Tibial nerve (tissue), 4 donors: ENCODE measurements at regions not wholly inside any gene's neighbourhood (a gene's known extent, or its start where the extent isn't known, plus 50 kb on each side); places are given as distances from the start of the nearest gene placed in this dataset.

ENCODE experiments used
- DNase-seq, 2 donors: peaks; one replicate each; pipeline ENCODE4 v3.0.0-alpha.2; 2019; ENCODE audit warnings: low spot score in 2 of 2
- H3K27ac ChIP-seq, 4 donors: fragments of 200-600 bp; sonication (generic) in 3 of 4; one replicate each; pipeline ENCODE4 v1.5.1; 2017 to 2019; ENCODE audit warnings: mild to moderate bottlenecking in 1 of 4
- H3K27me3 ChIP-seq, 2 donors: fragments of 200-600 bp; sonication (generic) in 1 of 2; one replicate each; pipeline versions ENCODE4 v1.5.1 to v1.6.0; 2017 to 2019
- H3K36me3 ChIP-seq, 3 donors: fragments of 200-600 bp; sonication (generic); one replicate each; pipeline ENCODE4 v1.5.1; 2018 to 2019
- H3K4me1 ChIP-seq, 4 donors: fragments of 200-600 bp; sonication (generic) in 3 of 4; one replicate each; pipeline ENCODE4 v1.5.1; 2017 to 2019
- H3K4me3 ChIP-seq, 4 donors: fragments of 200-600 bp; sonication (generic) in 3 of 4; one replicate each; pipeline ENCODE4 v1.5.1; 2017 to 2019; ENCODE audit warnings: mild to moderate bottlenecking in 1 of 4, moderate library complexity in 1 of 4
- H3K9me3 ChIP-seq, 4 donors: fragments of 200-600 bp; sonication (generic) in 3 of 4; one replicate each; pipeline ENCODE4 v1.5.1; 2017 to 2019
- EP300 ChIP-seq, 2 donors: sonication (generic); formaldehyde crosslinking; IDR thresholded peaks; one replicate each; pipeline ENCODE4 v1.6.1; 2017; ENCODE audit warnings: antibody characterized with exemption in 2 of 2, mild to moderate bottlenecking in 1 of 2
- POLR2A ChIP-seq, 2 donors: fragments of 450-650 bp; IDR thresholded peaks; one replicate each; pipeline ENCODE4 v1.6.1; 2017; ENCODE audit warnings: antibody characterized with exemption in 2 of 2, mild to moderate bottlenecking in 2 of 2, moderate library complexity in 2 of 2
- WGBS, 2 donors: methylation state at CpG; one replicate each; pipeline ENCODE4 v1.1.5; 2018; 5-methylcytosine and 5-hydroxymethylcytosine counted together
- TF ChIP-seq, protein P1 (sequence below), 5 experiments: fragments of 200-600 bp in 3 of 5; fragments of 450-650 bp in 2 of 5; sonication (generic) in 3 of 5; IDR thresholded peaks; one replicate each; pipeline ENCODE4 v1.5.1; 2016 to 2019; ENCODE audit warnings: antibody characterized with exemption in 5 of 5, mild to moderate bottlenecking in 3 of 5, moderate library complexity in 2 of 5

DNA sequence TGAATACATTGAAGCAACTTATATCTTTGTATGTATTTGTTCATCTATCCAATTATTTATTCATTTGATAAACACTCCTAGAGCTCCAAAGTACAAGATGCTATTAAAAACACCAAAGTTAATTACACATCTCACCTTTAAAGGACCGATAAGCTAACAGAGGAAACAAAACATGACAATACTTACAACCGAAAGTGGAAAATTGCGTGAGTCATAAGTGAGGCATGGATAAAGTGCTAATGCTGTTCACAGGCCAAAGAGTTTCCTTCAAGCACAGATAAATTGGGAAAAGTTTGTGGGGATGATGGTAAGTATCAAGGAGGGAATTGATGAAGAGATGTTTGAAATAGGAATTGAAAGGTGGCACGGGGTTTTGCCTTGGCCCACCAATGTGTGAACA is 172.8 kb upstream of the KITLG start:
- Histone ChIP-seq H3K9me3 (no peaks in the 10 kb centered on the region), H3K27ac (no peak overlapping the region), H3K36me3 (no peaks in the 10 kb centered on the region), H3K27me3 (no peaks in the 10 kb centered on the region), H3K4me3 (no peak overlapping the region), H3K4me1 (peaks cover 0 to 4% (median 0%) of the 10 kb centered on the region in 4 donors)
- 78 to 80% methylated on average over 4 of the region's 4 CpGs for WGBS, 2 donors
- DNase-seq = no peak
- TF ChIP-seq, protein P1, sequence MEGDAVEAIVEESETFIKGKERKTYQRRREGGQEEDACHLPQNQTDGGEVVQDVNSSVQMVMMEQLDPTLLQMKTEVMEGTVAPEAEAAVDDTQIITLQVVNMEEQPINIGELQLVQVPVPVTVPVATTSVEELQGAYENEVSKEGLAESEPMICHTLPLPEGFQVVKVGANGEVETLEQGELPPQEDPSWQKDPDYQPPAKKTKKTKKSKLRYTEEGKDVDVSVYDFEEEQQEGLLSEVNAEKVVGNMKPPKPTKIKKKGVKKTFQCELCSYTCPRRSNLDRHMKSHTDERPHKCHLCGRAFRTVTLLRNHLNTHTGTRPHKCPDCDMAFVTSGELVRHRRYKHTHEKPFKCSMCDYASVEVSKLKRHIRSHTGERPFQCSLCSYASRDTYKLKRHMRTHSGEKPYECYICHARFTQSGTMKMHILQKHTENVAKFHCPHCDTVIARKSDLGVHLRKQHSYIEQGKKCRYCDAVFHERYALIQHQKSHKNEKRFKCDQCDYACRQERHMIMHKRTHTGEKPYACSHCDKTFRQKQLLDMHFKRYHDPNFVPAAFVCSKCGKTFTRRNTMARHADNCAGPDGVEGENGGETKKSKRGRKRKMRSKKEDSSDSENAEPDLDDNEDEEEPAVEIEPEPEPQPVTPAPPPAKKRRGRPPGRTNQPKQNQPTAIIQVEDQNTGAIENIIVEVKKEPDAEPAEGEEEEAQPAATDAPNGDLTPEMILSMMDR (IDR thresholded peaks at IDR 0.05) = no peak
- no peak for TF ChIP-seq POLR2A (IDR thresholded peaks at IDR 0.05)
- no peak for TF ChIP-seq EP300 (IDR thresholded peaks at IDR 0.05)

DNA sequence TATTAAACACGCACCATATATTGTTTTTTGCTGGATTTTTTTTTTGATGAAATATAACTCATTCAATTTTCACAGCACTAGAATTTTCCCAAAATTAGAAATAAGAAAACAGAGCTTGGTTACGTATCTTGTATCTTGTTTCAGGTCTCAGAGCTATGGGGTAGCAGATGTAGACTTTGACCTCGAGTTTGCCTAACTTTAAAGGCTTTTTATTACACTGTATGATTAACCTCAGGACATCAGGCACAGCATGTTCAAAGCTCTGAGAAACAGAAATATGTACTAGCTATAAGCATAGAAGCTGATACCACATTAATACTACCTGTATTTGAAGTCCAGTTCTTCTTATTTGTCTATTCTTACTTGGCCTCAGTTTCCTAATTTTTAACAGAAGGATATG is 171.9 kb upstream of the KITLG start:
- no peak overlapping the region for H3K4me3 ChIP-seq
- WGBS, 2 donors = 76 to 91% methylated on average over 3 of the region's 3 CpGs
- H3K27ac ChIP-seq = no peak overlapping the region
- no peaks in the 10 kb centered on the region for H3K27me3 ChIP-seq
- no peaks in the 10 kb centered on the region for H3K36me3 ChIP-seq
- H3K9me3 ChIP-seq = no peaks in the 10 kb centered on the region
- no peak for TF ChIP-seq EP300 (IDR thresholded peaks at IDR 0.05)
- TF ChIP-seq, protein P1 (IDR thresholded peaks at IDR 0.05) = no peak
- no peak for TF ChIP-seq POLR2A (IDR thresholded peaks at IDR 0.05)
- no peak for DNase-seq
- H3K4me1 ChIP-seq = peaks cover 0 to 4% (median 0%) of the 10 kb centered on the region in 4 donors

DNA sequence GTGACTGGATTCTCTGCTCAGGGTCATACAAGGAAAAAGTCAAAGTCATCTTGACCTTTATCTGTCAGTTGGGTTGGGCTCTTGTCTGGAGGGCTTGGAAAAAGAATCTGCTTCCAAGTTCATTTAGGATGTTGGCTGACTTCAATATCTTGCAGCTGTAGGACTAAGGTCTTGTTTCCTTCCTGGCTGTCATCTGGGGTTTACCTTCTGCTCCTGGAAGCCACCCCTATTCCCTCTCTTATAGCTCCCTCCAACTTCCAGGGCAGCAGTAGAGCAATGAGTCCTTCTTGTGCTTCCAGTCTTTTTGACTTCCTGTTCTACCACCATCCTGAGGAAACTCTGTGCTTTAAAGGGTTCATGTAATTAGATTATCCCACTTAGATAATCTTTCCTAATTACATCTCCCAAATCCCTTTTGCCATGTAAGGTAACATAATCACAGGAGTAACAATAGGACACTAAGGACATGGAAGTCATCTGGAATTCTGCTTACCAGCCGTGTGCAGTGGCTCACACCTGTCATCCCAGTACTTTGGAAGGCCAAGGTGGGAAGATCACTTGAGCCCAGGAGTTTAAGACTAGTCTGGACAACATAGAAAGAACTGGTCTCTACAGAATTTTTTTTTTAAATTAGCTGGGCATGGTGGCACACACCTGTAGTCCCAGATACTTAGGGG is 170.7 kb upstream of the KITLG start:
- TF ChIP-seq EP300 (IDR thresholded peaks at IDR 0.05) (no peak), POLR2A (IDR thresholded peaks at IDR 0.05) (no peak)
- TF ChIP-seq, protein P1 (IDR thresholded peaks at IDR 0.05) = no peak
- peaks cover 0 to 16% (median 0%) of the 10 kb centered on the region in 4 donors for H3K4me1 ChIP-seq

GRCh38 chr12:88746386-88746785 is 166.1 kb upstream of the KITLG start:
- Histone ChIP-seq H3K36me3 (no peaks in the 10 kb centered on the region), H3K27me3 (no peaks in the 10 kb centered on the region), H3K27ac (peak overlapping the region in 1 of 4 donors; percentile 35), H3K4me1 (peaks cover 0 to 32% (median 0%) of the 10 kb centered on the region in 4 donors), H3K4me3 (no peak overlapping the region), H3K9me3 (no peaks in the 10 kb centered on the region)
- DNase-seq = no peak
- TF ChIP-seq EP300 (IDR thresholded peaks at IDR 0.05) = no peak
- TF ChIP-seq, protein P1 (IDR thresholded peaks at IDR 0.05) = no peak
- no peak for TF ChIP-seq POLR2A (IDR thresholded peaks at IDR 0.05)

More for the DNA sequence above, 170.7 kb upstream of the KITLG start:
- Histone ChIP-seq H3K27ac (no peak overlapping the region), H3K27me3 (no peaks in the 10 kb centered on the region), H3K9me3 (no peaks in the 10 kb centered on the region), H3K4me3 (no peak overlapping the region), H3K36me3 (no peaks in the 10 kb centered on the region)
- DNase-seq = no peak
- 85 to 96% methylated on average over 1 of the region's 1 CpG for WGBS, 2 donors

GRCh38 chr12:88743946-88744685 is 163.8 kb upstream of the KITLG start:
- Histone ChIP-seq H3K9me3 (no peaks in the 10 kb centered on the region), H3K27me3 (no peaks in the 10 kb centered on the region), H3K4me1 (peaks cover 0 to 28% (median 0%) of the 10 kb centered on the region in 4 donors), H3K36me3 (no peaks in the 10 kb centered on the region), H3K4me3 (peak overlapping the region in 1 of 4 donors; percentile 3), H3K27ac (peak overlapping the region in 2 of 4 donors; percentile 22 to 24)
- DNase-seq = no peak
- TF ChIP-seq EP300 (IDR thresholded peaks at IDR 0.05) (no peak), POLR2A (IDR thresholded peaks at IDR 0.05) (no peak)
- TF ChIP-seq, protein P1 (IDR thresholded peaks at IDR 0.05) = no peak
- WGBS, 2 donors = 35 to 39% methylated on average over 12 of the region's 12 CpGs
